ENCODE measurements at regions not wholly inside any gene's neighbourhood (a gene's known extent, or its start where the extent isn't known, plus 50 kb on each side); places are given as distances from the start of the nearest gene placed in this dataset.
A peak's percentile ranks its signal among the peaks of the same experiment; 100 is the strongest.

DNA sequence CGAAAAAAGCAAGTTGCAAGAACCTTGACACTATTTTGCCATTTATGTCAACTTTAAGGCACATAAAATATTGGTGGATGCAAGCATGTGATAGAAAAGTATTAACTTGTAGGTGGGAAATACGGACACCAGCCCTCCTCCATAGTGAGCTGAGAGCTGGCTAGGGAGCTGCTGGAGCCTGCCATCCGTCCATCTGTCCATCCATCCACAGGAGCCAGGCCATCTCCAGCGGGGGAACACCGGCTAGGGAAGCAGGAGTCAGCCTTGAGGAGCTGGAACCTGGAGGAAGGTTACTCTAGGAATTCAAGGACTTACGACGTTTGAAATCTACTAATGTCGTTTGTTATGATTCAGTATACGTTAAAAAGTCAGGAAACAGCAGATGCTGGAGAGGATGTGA, 120.7 kb upstream of the C14orf180 start:
- no peak overlapping the region for H3K4me3 ChIP-seq (ENCODE audit: low read length)
- WGBS (ENCODE audit: insufficient coverage): 76% methylated on average over 3 of the region's 9 CpGs
- H3K27ac ChIP-seq (ENCODE audit: low read length): no peak overlapping the region
- H3K27me3 ChIP-seq (ENCODE audit: control insufficient read depth, insufficient read depth, low read length): peaks cover 28% of the 10 kb centered on the region
- no peaks in the 10 kb centered on the region for H3K9me3 ChIP-seq (replicated peaks; ENCODE audit: control insufficient read depth, low read depth, low read length)
- no peaks in the 10 kb centered on the region for H3K36me3 ChIP-seq (ENCODE audit: control insufficient read depth, insufficient read depth, low read length)
- peaks cover 11% of the 10 kb centered on the region for H3K4me1 ChIP-seq (ENCODE audit: control insufficient read depth, insufficient read depth, low read length)
- DNase-seq: no peak

DNA sequence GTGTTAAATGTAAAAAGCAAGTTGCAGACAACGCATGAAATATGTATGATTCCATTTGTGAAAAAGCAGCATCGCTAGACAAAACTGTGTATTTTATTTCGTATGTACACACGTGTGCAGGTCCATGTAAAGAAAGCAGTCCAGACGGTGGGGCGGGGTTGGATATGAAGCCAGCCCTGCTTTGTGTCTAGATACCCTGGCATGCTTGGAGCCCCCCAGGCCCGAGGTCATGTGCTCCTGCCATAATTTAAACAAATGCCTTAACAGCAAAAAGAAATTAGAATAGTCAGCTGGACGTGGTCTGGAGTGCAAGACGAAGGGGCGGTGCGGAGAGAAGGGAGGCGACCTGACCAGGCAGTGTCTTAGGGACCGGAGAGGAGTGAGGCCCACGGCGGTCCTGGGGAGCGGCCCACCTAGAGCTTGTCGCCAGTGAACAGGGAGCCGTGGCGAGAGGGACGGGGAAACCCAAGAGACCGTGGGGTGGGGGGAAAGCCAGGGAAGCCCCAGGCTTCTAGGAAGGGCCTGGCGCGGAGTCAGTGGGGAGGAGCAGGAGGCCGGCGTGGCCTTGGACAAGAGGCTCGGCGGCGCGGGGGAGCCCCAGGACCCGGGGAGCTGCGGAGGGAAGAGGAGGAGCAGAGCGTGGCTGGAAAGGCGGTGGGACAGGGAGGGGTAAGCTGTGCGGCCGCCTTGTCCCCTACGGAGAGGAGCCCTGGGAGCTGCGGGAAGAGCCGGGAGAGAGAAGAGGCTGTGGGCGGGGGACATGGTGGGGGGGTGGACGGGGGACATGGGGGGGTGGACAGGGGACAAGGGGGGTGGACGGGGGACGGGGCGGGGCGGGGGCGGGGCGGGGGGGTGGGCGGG, 118.5 kb upstream of the C14orf180 start:
- no peaks in the 10 kb centered on the region for H3K36me3 ChIP-seq (ENCODE audit: control insufficient read depth, insufficient read depth, low read length)
- H3K27ac ChIP-seq (ENCODE audit: low read length): no peak overlapping the region
- 9% methylated on average over 29 of the region's 47 CpGs for WGBS (ENCODE audit: insufficient coverage)
- no peak overlapping the region for H3K4me3 ChIP-seq (ENCODE audit: low read length)
- peak; percentile 37 for DNase-seq
- no peaks in the 10 kb centered on the region for H3K9me3 ChIP-seq (replicated peaks; ENCODE audit: control insufficient read depth, low read depth, low read length)
- H3K27me3 ChIP-seq (ENCODE audit: control insufficient read depth, insufficient read depth, low read length): peaks cover 44% of the 10 kb centered on the region
- H3K4me1 ChIP-seq (ENCODE audit: control insufficient read depth, insufficient read depth, low read length): peaks cover 11% of the 10 kb centered on the region

DNA sequence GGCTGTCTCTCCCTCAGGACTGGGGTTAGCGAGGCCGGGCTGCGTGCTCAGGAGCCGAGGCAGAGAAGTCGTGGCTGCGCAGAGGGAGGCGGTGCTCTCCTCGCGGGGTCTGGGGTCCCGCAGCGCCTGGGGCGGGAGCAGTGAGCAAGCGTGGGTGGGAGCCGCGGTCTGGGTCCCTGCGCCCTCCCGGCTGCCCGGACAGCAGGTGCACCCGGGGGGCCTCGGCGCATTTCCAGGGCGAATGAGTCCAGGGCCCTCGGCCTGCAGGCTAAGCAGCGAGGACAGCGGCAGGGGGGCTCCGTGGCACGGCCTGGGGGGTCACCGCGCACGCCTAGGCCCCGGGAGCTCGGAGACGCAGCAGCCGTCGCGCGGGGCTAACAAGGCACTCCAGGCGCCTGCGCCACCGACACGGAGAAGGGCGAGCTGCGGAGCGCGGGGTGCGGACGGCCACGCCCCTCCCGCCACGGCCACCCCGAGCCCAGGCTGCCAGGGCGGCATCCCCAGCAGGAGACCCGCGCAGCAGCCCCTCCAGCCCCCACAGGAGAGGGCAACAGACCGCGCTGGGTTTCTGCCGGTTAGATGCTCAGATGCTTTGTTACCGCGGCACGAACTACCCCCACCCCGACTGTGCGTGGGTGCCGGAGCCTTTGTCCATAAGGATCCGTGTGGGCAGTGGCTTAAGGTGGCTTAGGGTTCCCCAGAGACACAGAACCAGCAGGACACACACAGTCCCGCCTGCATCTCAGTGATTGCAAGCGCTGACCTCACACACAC, 117.7 kb upstream of the C14orf180 start:
- Histone ChIP-seq H3K27ac (ENCODE audit: low read length) (no peak overlapping the region), H3K27me3 (ENCODE audit: control insufficient read depth, insufficient read depth, low read length) (peaks cover 44% of the 10 kb centered on the region), H3K4me1 (ENCODE audit: control insufficient read depth, insufficient read depth, low read length) (peaks cover 11% of the 10 kb centered on the region), H3K4me3 (ENCODE audit: low read length) (no peak overlapping the region), H3K36me3 (ENCODE audit: control insufficient read depth, insufficient read depth, low read length) (no peaks in the 10 kb centered on the region), H3K9me3 (replicated peaks; ENCODE audit: control insufficient read depth, low read depth, low read length) (no peaks in the 10 kb centered on the region)
- DNase-seq: no peak
- WGBS (ENCODE audit: insufficient coverage): 0% methylated on average over 54 of the region's 66 CpGs

DNA sequence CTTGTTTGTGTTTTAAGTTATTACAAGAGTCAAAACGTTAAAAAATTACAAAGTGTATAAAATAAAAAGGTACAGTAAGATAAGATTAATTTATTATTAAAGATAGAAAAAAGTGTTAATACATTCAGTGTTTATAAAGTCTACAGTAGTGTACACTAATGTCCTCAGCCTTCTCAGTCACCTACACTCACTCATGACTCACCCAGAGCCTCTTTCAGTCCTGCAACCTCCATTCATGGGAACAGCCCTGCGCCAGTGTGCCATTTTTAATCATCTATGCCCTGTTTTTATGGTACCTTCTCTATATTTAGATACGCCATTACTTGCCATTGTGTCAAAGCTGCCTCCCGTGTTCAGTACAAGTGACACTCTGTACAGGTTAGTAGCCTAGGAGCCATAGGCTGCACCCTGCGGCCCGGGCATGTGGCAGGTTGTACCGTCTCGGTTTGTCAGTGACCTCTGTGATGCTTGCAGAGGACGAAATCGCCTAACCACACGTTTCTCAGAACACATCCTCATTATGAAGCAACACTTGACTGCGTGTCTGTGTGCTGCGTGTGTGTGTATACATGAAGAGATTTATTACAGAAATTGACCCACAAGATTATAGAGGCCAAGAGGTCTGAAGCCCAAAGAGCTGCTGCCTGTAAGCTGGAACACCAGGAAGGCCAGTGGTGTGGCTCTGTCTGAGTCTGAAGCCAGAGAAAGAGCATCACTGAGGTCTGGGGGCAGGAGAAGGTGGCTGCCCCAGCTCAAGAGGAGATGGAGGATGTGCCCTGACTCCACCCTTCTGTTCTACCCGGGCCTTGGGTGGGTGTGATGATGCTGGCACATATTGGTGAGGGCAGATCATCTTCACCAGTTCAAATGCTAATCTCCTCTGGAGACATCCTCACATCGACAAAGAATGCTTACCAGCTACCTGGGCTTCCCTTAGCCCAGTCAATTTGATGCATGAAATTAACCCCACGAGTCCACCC, 116.6 kb upstream of the C14orf180 start:
- no peaks in the 10 kb centered on the region for H3K36me3 ChIP-seq (ENCODE audit: control insufficient read depth, insufficient read depth, low read length)
- H3K27ac ChIP-seq (ENCODE audit: low read length): no peak overlapping the region
- WGBS (ENCODE audit: insufficient coverage): 67% methylated on average over 7 of the region's 16 CpGs
- no peak for DNase-seq
- peaks cover 11% of the 10 kb centered on the region for H3K4me1 ChIP-seq (ENCODE audit: control insufficient read depth, insufficient read depth, low read length)
- H3K4me3 ChIP-seq (ENCODE audit: low read length): no peak overlapping the region
- peaks cover 44% of the 10 kb centered on the region for H3K27me3 ChIP-seq (ENCODE audit: control insufficient read depth, insufficient read depth, low read length)
- H3K9me3 ChIP-seq (replicated peaks; ENCODE audit: control insufficient read depth, low read depth, low read length): no peaks in the 10 kb centered on the region

DNA sequence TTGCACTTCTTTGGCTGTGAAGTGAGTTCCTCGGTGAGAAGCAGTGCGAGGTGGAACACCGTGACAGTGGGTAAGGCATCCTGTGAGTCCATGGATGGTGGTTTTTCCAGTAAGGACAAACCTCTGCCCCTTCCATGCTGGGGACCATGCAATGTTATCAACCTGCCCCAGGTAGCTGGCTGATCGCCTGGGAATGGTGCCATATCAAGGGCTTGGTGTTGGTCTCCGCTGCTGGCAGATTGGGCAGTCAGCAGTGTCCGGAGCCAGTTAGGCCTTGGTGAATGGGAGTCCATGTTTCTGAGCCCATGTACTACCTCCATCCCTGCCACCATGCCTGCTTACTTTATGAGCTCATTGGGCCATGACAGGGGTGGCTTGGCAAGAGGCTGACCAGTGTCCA, 114.7 kb upstream of the C14orf180 start:
- 93% methylated on average over 6 of the region's 6 CpGs for WGBS (ENCODE audit: insufficient coverage)
- H3K4me1 ChIP-seq (ENCODE audit: control insufficient read depth, insufficient read depth, low read length): peaks cover 11% of the 10 kb centered on the region
- peaks cover 46% of the 10 kb centered on the region for H3K27me3 ChIP-seq (ENCODE audit: control insufficient read depth, insufficient read depth, low read length)
- H3K9me3 ChIP-seq (replicated peaks; ENCODE audit: control insufficient read depth, low read depth, low read length): no peaks in the 10 kb centered on the region
- no peak for DNase-seq
- H3K4me3 ChIP-seq (ENCODE audit: low read length): no peak overlapping the region
- no peaks in the 10 kb centered on the region for H3K36me3 ChIP-seq (ENCODE audit: control insufficient read depth, insufficient read depth, low read length)
- no peak overlapping the region for H3K27ac ChIP-seq (ENCODE audit: low read length)

DNA sequence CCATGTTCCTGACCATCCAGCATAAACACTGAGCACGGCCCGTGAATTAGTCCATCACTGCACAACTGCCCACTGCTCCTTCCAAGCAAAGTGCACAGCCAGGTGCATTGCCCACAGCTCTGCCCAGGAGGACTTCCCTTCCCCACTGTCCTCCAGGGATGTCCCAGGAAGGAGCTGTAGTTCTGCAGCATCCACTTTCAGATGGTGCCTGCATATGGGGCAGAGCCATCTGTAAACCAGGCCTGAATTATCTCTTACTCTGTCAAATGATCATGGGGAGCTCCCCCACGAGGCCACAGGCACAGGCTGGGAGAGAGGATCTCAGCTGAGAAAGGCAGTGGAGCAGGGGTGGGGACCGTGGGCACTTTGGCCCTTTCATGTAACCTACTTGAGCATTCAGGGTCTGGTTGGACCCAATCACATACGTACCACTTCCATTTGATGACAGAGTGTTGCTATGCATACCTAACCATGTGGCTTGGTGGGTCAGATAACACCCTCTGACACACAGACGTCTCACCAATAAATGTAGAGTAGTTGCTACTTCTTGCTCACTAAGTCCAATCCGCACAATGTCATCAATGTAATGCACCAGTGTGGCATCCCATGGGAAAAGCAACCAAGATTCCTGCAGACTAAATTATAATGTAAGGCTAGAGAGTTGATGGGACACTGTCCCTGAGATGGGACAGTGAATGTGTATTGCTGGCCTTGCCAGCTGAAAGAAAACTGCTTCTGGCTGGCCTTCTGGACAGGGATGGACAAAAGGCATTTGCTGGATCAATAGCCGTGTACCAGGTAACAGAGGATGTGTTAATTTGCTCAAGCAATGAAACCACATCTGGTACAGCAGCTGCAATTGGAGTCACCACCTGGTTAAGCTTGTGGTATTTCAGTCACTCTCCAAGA, 113.8 kb upstream of the C14orf180 start:
- 76% methylated on average over 4 of the region's 8 CpGs for WGBS (ENCODE audit: insufficient coverage)
- Histone ChIP-seq H3K27ac (ENCODE audit: low read length) (no peak overlapping the region), H3K4me1 (ENCODE audit: control insufficient read depth, insufficient read depth, low read length) (peaks cover 11% of the 10 kb centered on the region), H3K36me3 (ENCODE audit: control insufficient read depth, insufficient read depth, low read length) (no peaks in the 10 kb centered on the region), H3K4me3 (ENCODE audit: low read length) (no peak overlapping the region), H3K27me3 (ENCODE audit: control insufficient read depth, insufficient read depth, low read length) (peaks cover 42% of the 10 kb centered on the region), H3K9me3 (replicated peaks; ENCODE audit: control insufficient read depth, low read depth, low read length) (no peaks in the 10 kb centered on the region)
- DNase-seq: no peak

DNA sequence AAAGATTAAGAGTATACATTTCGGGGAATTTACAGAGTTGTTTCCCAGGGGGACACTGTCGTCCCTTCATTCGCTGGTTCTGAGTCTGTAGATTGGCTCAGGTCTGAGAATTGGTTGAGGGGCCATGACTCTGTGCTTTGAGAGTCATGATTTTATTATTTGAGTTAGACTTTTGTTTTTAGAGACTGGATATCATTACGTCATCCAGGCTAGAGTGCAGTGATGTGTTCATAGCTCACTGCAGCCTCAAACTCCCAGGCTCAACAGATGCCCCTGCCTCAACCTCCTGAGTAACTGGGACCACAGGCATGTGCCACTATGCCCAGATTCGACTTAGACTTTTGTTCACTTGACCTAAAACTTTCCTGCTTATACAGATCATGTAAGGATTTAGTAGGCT, 112.3 kb upstream of the C14orf180 start:
- Histone ChIP-seq H3K27me3 (ENCODE audit: control insufficient read depth, insufficient read depth, low read length) (peaks cover 29% of the 10 kb centered on the region), H3K9me3 (replicated peaks; ENCODE audit: control insufficient read depth, low read depth, low read length) (no peaks in the 10 kb centered on the region), H3K4me3 (ENCODE audit: low read length) (no peak overlapping the region), H3K36me3 (ENCODE audit: control insufficient read depth, insufficient read depth, low read length) (no peaks in the 10 kb centered on the region), H3K27ac (ENCODE audit: low read length) (no peak overlapping the region), H3K4me1 (ENCODE audit: control insufficient read depth, insufficient read depth, low read length) (peaks cover under 1% of the 10 kb centered on the region)
- 47% methylated on average over 4 of the region's 5 CpGs for WGBS (ENCODE audit: insufficient coverage)
- DNase-seq: no peak

DNA sequence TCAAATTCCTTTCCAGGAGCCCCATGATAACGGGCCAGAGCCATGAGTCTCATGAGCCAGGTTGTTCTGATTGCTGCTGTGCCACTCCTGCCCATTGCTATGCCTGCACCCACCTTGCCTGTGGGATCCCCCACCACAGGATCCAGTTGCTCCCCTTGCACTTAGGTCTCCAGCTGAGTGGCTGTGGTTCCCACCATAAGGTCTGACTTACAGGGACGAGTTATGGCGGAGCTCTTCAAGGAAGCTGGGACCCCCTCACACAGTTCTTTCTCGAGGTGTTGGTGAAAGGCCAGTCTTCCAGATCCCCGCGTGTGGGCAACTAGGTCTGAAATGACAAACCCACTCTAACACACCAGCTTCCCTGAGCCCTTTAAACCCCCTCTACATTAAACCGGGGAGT, 111.9 kb upstream of the C14orf180 start:
- Histone ChIP-seq H3K27ac (ENCODE audit: low read length) (no peak overlapping the region), H3K4me3 (ENCODE audit: low read length) (no peak overlapping the region), H3K4me1 (ENCODE audit: control insufficient read depth, insufficient read depth, low read length) (no peaks in the 10 kb centered on the region), H3K9me3 (replicated peaks; ENCODE audit: control insufficient read depth, low read depth, low read length) (no peaks in the 10 kb centered on the region), H3K27me3 (ENCODE audit: control insufficient read depth, insufficient read depth, low read length) (peaks cover 26% of the 10 kb centered on the region), H3K36me3 (ENCODE audit: control insufficient read depth, insufficient read depth, low read length) (no peaks in the 10 kb centered on the region)
- DNase-seq: no peak
- WGBS (ENCODE audit: insufficient coverage): 90% methylated on average over 7 of the region's 7 CpGs

DNA sequence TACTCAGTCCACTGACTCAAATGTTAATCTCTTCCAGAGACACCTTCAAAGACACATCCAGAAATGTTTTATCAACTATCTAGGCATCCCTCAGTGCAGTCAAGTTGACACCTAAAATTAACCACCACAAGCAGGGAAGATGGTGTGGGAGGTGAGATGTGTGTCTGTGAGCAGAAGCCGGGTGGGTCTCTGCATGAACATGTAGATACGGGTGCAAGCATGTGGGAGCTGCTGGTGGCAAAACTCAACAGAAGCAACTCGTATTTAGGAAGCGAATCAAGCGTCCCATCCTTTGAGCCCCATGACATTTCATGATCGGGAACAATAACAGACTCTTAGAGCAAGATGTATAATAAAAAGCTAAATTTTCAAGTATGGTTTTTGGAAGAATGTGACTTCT, 110.0 kb upstream of the C14orf180 start:
- H3K27me3 ChIP-seq (ENCODE audit: control insufficient read depth, insufficient read depth, low read length): peaks cover 22% of the 10 kb centered on the region
- no peak overlapping the region for H3K27ac ChIP-seq (ENCODE audit: low read length)
- no peak for DNase-seq
- no peaks in the 10 kb centered on the region for H3K36me3 ChIP-seq (ENCODE audit: control insufficient read depth, insufficient read depth, low read length)
- WGBS (ENCODE audit: insufficient coverage): 86% methylated on average over 2 of the region's 6 CpGs
- no peak overlapping the region for H3K4me3 ChIP-seq (ENCODE audit: low read length)
- H3K9me3 ChIP-seq (replicated peaks; ENCODE audit: control insufficient read depth, low read depth, low read length): no peaks in the 10 kb centered on the region
- H3K4me1 ChIP-seq (ENCODE audit: control insufficient read depth, insufficient read depth, low read length): no peaks in the 10 kb centered on the region

All from muscle of leg (tissue), 3 donors.